ENCODE measurements at regions not wholly inside any gene's neighbourhood (a gene's known extent, or its start where the extent isn't known, plus 50 kb on each side); places are given as distances from the start of the nearest gene placed in this dataset.

DNA sequence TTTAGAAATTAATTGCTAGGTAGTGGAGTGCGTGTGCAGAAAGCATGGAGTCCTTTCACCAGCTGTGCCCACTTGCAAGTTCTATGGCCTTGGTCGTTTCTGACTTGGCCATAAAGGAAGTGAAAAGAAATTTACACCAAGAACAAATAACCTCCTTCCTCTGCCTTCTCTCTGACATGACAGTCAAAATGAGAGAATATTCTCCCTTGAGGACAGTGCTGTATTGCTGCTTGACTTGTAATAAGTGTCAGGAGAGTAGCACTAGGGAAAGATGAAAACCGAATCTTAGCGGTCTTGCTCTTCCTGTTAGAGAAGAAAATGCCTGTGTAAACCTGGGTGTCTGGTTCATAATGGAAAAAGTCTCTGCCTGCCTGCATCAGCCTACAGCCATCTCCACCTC lies 333.1 kb upstream of the RAG2 start:
- DNase-seq: no peak

- no peak for DNase-seq
Observed at GRCh38 chr11:36930256-36930655, 332.2 kb upstream of the RAG2 start.

DNA sequence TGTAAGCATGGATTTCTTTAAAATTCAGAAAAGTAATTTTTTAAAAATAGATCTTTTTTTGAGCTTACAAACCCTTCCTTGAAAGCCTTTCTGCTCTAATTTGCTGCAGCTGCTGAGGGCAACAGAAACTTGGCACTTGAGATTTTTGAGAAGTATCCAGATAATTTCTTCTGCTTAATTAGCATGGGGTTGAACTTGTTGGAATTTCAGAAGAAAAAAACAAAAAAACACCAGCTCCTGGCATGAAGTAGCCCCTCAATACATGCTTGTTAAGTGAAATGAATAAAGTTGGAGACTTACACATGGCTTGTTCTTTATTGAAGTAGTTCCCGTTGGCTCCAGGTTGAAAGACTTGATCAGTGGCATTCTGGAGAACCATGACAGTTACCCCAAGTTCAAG lies 331.4 kb upstream of the RAG2 start:
- DNase-seq: no peak

GRCh38 chr11:36928621-36929020 lies 330.6 kb upstream of the RAG2 start:
- no peak for DNase-seq

- DNase-seq: no peak
Observed at GRCh38 chr11:36899800-36900199, 301.8 kb upstream of the RAG2 start.

GRCh38 chr11:36890841-36891240 lies 292.8 kb upstream of the RAG2 start:
- no peak for DNase-seq

DNA sequence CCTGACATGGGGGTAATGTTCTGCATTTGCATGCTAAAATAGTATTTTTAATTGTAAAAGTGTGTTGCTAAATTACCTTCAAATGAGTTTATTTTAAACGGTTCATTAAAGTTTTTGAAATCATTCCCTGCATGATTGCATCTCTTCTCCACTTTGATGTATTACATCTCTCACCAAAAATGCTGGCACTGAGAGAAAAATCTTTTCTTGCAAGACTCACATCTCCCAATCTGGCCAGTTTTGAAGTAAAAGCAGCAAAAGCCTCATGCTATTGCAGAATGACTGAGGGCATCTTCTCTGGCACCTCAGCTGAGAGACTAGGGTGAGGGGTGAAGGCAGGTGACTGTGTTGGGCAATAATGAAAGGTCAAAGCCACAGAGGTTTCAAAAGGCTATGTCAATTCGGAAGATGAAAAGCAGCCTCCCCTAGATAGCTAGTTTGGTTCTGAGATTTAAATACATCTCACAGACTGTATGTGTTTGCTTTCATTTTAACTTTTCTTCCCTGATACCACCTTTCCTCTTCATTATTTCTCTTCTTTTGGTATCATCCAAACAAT lies 292.2 kb upstream of the RAG2 start:
- DNase-seq: no peak

- DNase-seq: no peak
Observed at GRCh38 chr11:36885154-36885553, 287.1 kb upstream of the RAG2 start.

GRCh38 chr11:36878737-36879136 lies 280.7 kb upstream of the RAG2 start:
- DNase-seq: no peak

GRCh38 chr11:36877149-36877548 lies 279.1 kb upstream of the RAG2 start:
- no peak for DNase-seq

GRCh38 chr11:36876266-36876665 lies 278.2 kb upstream of the RAG2 start:
- no peak for DNase-seq

DNA sequence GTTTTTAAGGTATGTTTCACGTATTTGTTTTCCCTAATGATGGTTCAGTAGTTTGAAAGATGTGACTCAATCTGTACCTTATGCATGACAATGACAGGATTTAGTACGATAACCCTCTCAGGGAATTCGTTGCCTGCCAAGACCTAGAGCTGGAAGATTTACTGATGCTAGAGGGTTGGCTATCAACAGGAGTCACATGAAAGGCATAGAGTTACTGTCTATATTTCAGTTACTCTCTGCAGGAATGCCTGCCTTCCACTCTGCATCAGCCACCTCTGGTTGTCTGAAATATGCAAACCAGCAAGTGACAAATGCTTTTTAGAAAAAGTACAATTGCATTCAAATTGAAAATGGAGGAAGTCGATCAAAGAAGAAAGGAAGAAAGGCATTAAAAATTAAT lies 276.3 kb upstream of the RAG2 start:
- DNase-seq: no peak

DNA sequence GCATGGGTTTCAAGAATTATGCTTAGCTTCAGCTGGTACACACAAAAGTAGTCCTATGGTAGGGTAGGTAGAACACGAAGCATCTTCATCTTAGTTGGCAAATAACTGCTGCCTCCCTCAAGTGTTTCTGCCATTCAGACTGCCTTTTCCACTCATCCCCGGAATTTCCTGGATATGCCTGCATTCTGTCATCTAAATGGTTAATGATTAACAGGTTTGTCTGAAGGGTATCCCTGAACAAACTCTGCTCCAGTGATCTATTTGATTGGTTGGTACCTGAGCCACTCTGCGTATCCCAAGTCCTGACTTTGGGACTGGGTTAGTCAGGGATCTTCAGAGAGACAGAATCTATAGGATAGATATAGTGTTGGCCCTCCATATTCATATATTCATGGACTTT lies 272.3 kb upstream of the RAG2 start:
- DNase-seq: no peak

DNA sequence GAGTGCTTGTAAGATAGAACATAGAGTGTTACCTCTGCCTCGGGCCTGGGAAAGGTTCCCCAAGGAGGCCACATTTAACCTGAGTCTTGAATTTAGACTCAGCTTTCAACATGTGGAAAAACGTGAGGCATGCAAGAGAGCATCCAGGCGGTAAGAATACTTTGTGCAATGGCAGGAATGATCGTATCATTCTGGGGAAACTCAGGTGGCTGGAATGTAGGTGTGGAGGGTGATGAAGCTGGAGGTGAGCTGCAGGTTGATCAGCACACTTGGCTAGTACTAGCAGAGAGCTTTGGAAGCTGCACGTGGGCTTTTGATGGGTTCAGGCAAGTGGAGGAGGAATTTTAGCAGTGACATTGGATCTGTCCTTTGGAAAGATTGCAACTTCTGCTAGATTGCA lies 270.3 kb upstream of the RAG2 start:
- no peak for DNase-seq

DNA sequence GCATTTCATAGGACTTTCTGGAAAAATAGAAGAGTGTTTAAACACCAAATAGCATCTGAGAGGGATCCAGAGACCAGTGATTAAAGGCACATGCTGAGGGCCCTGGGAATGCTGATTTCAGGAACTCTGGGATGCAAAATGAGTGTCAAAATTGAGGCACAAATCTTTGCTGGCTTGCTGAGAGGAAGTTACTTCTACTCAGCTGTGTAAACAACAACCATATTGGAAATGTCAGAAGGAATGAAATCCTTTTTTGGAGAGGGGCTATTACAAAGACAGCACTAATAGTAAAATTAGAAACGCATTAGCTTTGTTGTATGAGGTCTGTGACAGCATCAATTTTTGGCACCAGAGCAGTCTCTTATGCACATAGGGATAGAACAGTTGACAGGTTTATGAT lies 267.8 kb upstream of the RAG2 start:
- DNase-seq: no peak

GRCh38 chr11:36854875-36855274 lies 256.8 kb upstream of the RAG2 start:
- DNase-seq: no peak

DNA sequence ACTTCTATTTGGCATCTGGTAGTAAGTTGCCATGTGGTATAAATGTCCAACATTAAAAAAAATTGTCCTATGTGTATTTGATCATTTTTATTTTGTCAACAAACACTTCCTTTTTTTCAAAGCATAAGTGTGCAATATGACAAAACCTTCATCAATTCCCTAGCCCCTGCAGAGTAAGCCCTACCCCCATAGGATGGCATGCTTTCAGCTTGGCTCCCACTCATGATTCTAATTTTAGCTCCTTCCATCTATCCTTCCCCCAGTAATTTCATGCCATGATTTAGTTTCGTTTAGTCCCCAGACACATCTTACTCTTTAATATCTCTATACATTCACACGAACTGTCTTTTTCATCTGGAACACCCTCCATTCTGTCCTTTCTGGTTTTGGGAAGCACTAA lies 250.6 kb upstream of the RAG2 start:
- no peak for DNase-seq

DNA sequence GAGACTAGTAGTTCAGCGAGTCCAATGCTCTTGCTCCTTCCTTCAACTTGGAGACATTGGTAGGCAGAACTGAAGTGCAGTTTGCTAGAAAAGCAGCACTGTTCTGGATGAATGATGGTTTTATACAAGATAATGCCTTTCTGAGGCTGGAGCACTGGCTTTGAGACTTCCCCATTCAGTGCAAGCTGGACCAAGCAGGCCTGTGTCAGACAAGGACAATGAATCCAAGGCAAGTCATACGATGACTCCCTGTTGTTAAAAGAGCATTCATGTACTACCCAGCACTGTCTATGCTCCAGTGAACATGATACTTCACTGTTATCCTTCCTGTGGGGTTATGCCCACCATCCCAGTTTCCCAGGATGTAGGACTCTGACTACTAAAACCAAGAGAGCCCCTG lies 242.3 kb upstream of the RAG2 start:
- no peak for DNase-seq

GRCh38 chr11:36837831-36838437 lies 239.9 kb upstream of the RAG2 start:
- no peak for DNase-seq

GRCh38 chr11:36825251-36825650 lies 227.2 kb upstream of the RAG2 start:
- no peak for DNase-seq

DNA sequence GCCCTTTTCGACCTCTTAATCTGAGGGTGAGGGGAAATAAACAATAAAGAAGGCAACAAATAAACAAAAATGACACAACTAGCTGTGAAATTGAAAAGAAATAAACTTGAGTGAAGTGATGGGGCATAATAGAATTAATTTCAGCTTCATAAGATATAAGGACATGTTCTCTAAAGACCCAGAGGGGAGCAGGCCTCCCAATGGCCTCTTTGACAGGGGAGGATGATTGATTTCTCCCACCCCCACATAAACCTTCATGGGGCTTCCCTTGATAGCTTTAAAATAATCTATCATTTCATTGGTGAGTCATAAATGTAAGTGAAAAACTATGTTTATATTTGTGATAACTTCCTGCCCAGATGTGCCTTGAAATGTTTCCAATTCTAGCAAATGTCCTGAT lies 226.3 kb upstream of the RAG2 start:
- DNase-seq: no peak

DNA sequence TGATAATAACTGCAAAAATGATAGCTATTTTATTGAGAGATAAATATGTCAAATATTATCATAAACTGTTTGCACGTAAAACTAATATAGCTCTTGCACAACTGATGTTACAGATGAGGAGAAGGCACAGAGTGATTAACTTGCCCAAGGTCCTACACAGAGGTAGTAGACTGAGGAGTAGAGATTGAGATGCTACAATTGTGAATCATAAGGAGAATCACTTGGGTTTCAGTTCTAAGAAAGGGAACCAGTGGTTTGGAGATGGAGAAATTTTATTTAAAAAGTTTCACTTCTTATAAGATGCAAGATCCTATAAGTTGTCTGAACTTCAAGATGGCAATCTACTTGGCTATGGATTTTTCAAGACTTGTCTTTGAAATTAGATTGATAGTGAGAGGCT lies 224.8 kb upstream of the RAG2 start:
- DNase-seq: no peak

DNA sequence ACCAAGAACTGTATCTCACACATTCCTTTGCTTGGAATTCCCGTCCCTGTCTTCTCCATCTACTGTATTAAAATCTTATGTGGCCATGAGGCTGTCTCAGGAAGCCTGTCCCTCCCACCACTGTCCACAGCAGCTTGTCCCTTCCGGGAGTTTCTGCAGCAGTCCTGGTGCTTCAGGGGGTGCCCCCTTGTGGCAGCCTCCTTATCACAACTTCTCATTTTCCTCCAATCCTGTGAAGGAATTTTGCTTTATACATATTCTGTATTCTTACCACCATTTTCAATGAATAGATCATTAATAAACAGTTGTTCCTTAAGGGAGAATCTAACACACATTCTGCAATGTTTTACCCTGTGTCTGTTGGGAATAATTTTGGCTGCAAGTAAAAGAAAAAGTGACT lies 220.4 kb upstream of the RAG2 start:
- no peak for DNase-seq

- no peak for DNase-seq
Observed at GRCh38 chr11:36817336-36817965, 219.4 kb upstream of the RAG2 start.

DNA sequence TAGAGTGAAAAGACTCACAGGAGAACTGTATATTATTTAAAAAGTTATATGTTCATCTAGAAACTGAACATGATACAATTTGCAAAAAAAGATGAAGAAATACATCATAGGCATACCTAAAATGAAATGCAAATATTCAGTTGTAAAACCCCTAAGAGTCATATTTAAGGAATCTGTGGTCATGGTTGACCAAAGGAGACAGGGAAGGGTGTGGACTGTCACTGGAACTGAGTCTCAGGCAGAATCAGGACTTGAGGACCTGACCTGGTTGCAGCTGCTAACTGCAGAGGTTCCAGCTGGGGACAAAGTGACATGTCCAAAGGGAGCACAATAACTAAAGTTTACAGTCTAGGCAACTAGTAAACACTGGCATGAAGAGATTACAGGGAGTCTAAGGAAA lies 211.3 kb upstream of the RAG2 start:
- DNase-seq: no peak
